H9 (cell line): ENCODE measurements at regions not wholly inside any gene's neighbourhood (a gene's known extent, or its start where the extent isn't known, plus 50 kb on each side); places are given as distances from the start of the nearest gene placed in this dataset.

Source experiments
- DNase-seq: peaks from one replicate; pipeline ENCODE4 v3.0.0-alpha.2; 2017
- H2AFZ ChIP-seq: one replicate; pipeline ENCODE4 v1.6.1; 2013; ENCODE audit warnings: mild to moderate bottlenecking, low read length, control low read depth, moderate library complexity
- H2AK5ac ChIP-seq: 2 replicates; pipeline ENCODE4 v1.6.1; 2013; ENCODE audit warnings: low read length, control low read depth, mixed read lengths; ENCODE audit not compliant: insufficient read length
- H2BK120ac ChIP-seq: one replicate; pipeline ENCODE4 v1.6.1; 2013; ENCODE audit warnings: low read depth, mild to moderate bottlenecking, low read length, control low read depth, inconsistent platforms; ENCODE audit not compliant: poor library complexity, severe bottlenecking
- H2BK12ac ChIP-seq: 2 replicates; pipeline ENCODE4 v1.6.1; 2013; ENCODE audit warnings: low read length, control low read depth, mixed read lengths, low read depth; ENCODE audit not compliant: insufficient read length
- H2BK15ac ChIP-seq: 2 replicates; pipeline ENCODE4 v1.6.1; 2013; ENCODE audit warnings: low read depth, low read length, control low read depth
- H2BK20ac ChIP-seq: one replicate; pipeline ENCODE4 v1.6.1; 2013; ENCODE audit warnings: low read depth, mild to moderate bottlenecking, low read length, control low read depth, inconsistent platforms; ENCODE audit not compliant: poor library complexity, severe bottlenecking
- H2BK5ac ChIP-seq: 2 replicates; pipeline ENCODE4 v1.6.1; 2013; ENCODE audit warnings: low read length, control low read depth, mixed read lengths; ENCODE audit not compliant: insufficient read length
- H3K14ac ChIP-seq: 2 replicates; pipeline ENCODE4 v1.6.1; 2013; ENCODE audit warnings: low read length, control low read depth; ENCODE audit not compliant: insufficient read depth
- H3K18ac ChIP-seq: 2 replicates; pipeline ENCODE4 v1.6.1; 2013; ENCODE audit warnings: low read depth, mild to moderate bottlenecking, mixed read lengths, low read length, control low read depth; ENCODE audit not compliant: insufficient read length
- H3K23ac ChIP-seq: 2 replicates; pipeline ENCODE4 v1.6.1; 2013; ENCODE audit warnings: low read length, control low read depth, mixed read lengths, low read depth; ENCODE audit not compliant: insufficient read length
- H3K23me2 ChIP-seq: 2 replicates; pipeline ENCODE4 v1.6.1; 2013; ENCODE audit warnings: low read depth, mild to moderate bottlenecking, mixed read lengths, low read length, control low read depth; ENCODE audit not compliant: insufficient read length, poor library complexity, severe bottlenecking
- H3K27ac ChIP-seq: 2 replicates; pipeline ENCODE4 v1.5.1; 2013; ENCODE audit warnings: low read length, control low read depth, mixed read lengths, low read depth; ENCODE audit not compliant: insufficient read length
- H3K27me3 ChIP-seq: 2 replicates; pipeline ENCODE4 v1.6.1; 2013; ENCODE audit warnings: low read length, control low read depth, inconsistent platforms; ENCODE audit not compliant: insufficient read depth
- H3K4ac ChIP-seq: 2 replicates; pipeline ENCODE4 v1.6.1; 2013; ENCODE audit warnings: low read depth, mild to moderate bottlenecking, control low read depth, inconsistent platforms, low read length, moderate library complexity
- H3K4me1 ChIP-seq: 2 replicates; pipeline ENCODE4 v1.6.1; 2013; ENCODE audit warnings: low read length, control low read depth, inconsistent platforms; ENCODE audit not compliant: insufficient read depth
- H3K4me2 ChIP-seq: 2 replicates; pipeline ENCODE4 v1.6.1; 2013; ENCODE audit warnings: low read length, control low read depth, mixed read lengths; ENCODE audit not compliant: insufficient read length, insufficient read depth
- H3K56ac ChIP-seq: 2 replicates; pipeline ENCODE4 v1.6.1; 2013; ENCODE audit warnings: low read depth, mild to moderate bottlenecking, mixed read lengths, low read length, control low read depth; ENCODE audit not compliant: insufficient read length
- H3K79me1 ChIP-seq: 2 replicates; pipeline ENCODE4 v1.6.1; 2013; ENCODE audit warnings: low read depth, mild to moderate bottlenecking, moderate library complexity, low read length, control low read depth, inconsistent platforms; ENCODE audit not compliant: insufficient read depth, poor library complexity, severe bottlenecking
- H3K79me2 ChIP-seq: 2 replicates; pipeline ENCODE4 v1.6.1; 2013; ENCODE audit warnings: low read length, control low read depth, inconsistent platforms; ENCODE audit not compliant: insufficient read depth
- H3K9ac ChIP-seq: 2 replicates; pipeline ENCODE4 v1.6.1; 2013; ENCODE audit warnings: low read length, control low read depth, mixed read lengths; ENCODE audit not compliant: insufficient read length; ENCODE audit errors: extremely low read depth
- H3K9me3 ChIP-seq: one replicate; pipeline ENCODE4 v1.6.1; 2013; ENCODE audit warnings: low read depth, low read length, inconsistent platforms; ENCODE audit not compliant: control insufficient read depth
- H3T11ph ChIP-seq: one replicate; pipeline ENCODE4 v1.6.1; 2013; ENCODE audit warnings: mild to moderate bottlenecking, low read length, control low read depth, inconsistent platforms
- H4K20me1 ChIP-seq: one replicate; pipeline ENCODE4 v1.6.1; 2013; ENCODE audit not compliant: control insufficient read depth, insufficient read length, insufficient read depth
- H4K5ac ChIP-seq: 2 replicates; pipeline ENCODE4 v1.6.1; 2013; ENCODE audit warnings: low read depth, mild to moderate bottlenecking, mixed read lengths, low read length, control low read depth; ENCODE audit not compliant: insufficient read length
- H4K8ac ChIP-seq: replicated peaks from 2 replicates; pipeline ENCODE4 v1.6.1; 2013; ENCODE audit warnings: low read length, control low read depth, mixed read lengths, low read depth; ENCODE audit not compliant: insufficient read length
- H4K91ac ChIP-seq: 2 replicates; pipeline ENCODE4 v1.6.1; 2013; ENCODE audit warnings: low read depth, mild to moderate bottlenecking, moderate library complexity, mixed read lengths, low read length, control low read depth; ENCODE audit not compliant: insufficient read length
- H3K27ac Mint-ChIP-seq, 3 experiments: 2 replicates in 2 of 3; 3 replicates in 1 of 3; pipeline ENCODE4 v1.8.0; 2020 to 2021; ENCODE audit warnings: mixed read lengths in 3 of 3, mild to moderate bottlenecking in 1 of 3, moderate library complexity in 1 of 3
- H3K27me3 Mint-ChIP-seq: 2 replicates; pipeline ENCODE4 v1.8.0; 2021; ENCODE audit warnings: low read depth, mild to moderate bottlenecking, moderate library complexity, mixed read lengths
- H3K36me3 Mint-ChIP-seq, 3 experiments: 2 replicates in 2 of 3; 3 replicates in 1 of 3; pipeline ENCODE4 v1.8.0; 2020 to 2021; ENCODE audit warnings: low read depth in 3 of 3, mixed read lengths in 3 of 3; ENCODE audit not compliant: insufficient read depth in 1 of 3
- H3K4me1 Mint-ChIP-seq, 2 experiments: 2 replicates each; pipeline ENCODE4 v1.8.0; 2020; ENCODE audit warnings: mixed read lengths in 2 of 2
- H3K4me3 Mint-ChIP-seq, 2 experiments: 2 replicates in 1 of 2; 3 replicates in 1 of 2; pipeline ENCODE4 v1.8.0; 2020 to 2021; ENCODE audit warnings: mild to moderate bottlenecking in 2 of 2, mixed read lengths in 2 of 2, moderate library complexity in 1 of 2
- H3K9me3 Mint-ChIP-seq, 2 experiments: 2 replicates in 1 of 2; 3 replicates in 1 of 2; pipeline ENCODE4 v1.8.0; 2020; ENCODE audit warnings: mild to moderate bottlenecking in 2 of 2, mixed read lengths in 2 of 2, moderate library complexity in 1 of 2
- WGBS: extraction: QIAGEN DNeasy Blood & Tissue Kit; methylation state at CpG from one replicate; pipeline ENCODE4 v1.1.7; 2013; ENCODE audit warnings: missing lambda C conversion rate, low lambda C conversion rate, mixed read lengths; ENCODE audit not compliant: insufficient read length; ENCODE audit errors: extremely low coverage; 5-methylcytosine and 5-hydroxymethylcytosine counted together
- TF ChIP-seq, protein P1 (sequence below): fragments of 200-600 bp; sonication (generic); conservative IDR thresholded peaks from 3 replicates; pipeline ENCODE4 v1.8.0; 2021; ENCODE audit warnings: antibody characterized with exemption, mild to moderate bottlenecking

DNA sequence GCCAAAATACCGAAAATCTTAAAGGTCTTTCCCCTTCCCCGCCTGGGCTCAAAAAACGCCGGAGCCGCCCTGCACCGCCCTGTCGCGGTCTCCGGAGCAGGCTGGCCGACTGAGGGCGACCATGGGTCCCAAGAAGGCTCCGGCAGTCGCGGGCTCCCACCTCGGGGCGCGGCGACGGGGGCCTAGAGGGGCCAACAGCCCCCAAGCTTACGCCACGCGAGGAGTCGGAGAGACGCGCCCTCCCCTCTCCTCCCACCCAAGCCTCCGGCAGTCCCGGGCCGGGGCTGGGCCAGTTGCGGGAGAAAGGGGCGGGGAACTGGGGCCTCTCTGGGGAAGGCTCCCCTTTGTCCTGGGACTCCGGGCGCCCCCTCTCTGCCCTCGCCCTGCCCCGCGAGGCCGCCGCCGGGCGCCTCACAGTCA lies 69.2 kb downstream of the GOLGA8B start:
- Histone ChIP-seq H2BK20ac (no peak overlapping the region), H3K9ac (no peak overlapping the region), H3K9me3 (no peaks in the 10 kb centered on the region), H3K27ac (no peak overlapping the region), H2BK15ac (no peak overlapping the region; the same call in 1 of the 2 replicates), H3K27me3 (peaks cover 14% of the 10 kb centered on the region), H4K20me1 (no peaks in the 10 kb centered on the region), H2BK5ac (no peak overlapping the region), H3K23me2 (peaks cover 5% of the 10 kb centered on the region), H2BK12ac (no peak overlapping the region), H4K8ac (no peak overlapping the region), H3K4ac (no peak overlapping the region), H3K56ac (no peak overlapping the region), H3K79me2 (no peaks in the 10 kb centered on the region), H3K79me1 (no peaks in the 10 kb centered on the region), H3K4me1 (no peaks in the 10 kb centered on the region), H3T11ph (no peak overlapping the region), H2AFZ (no peak overlapping the region), H3K14ac (no peak overlapping the region; the same call in 1 of the 2 replicates), H4K5ac (no peak overlapping the region), H4K91ac (no peak overlapping the region), H3K4me2 (peak overlapping the region; percentile 32), H2BK120ac (no peak overlapping the region), H3K23ac (no peak overlapping the region), H2AK5ac (no peak overlapping the region), H3K18ac (no peak overlapping the region)
- WGBS, result no CpG with 5 or more reads among the region's 39 CpGs
- TF ChIP-seq, protein P1, sequence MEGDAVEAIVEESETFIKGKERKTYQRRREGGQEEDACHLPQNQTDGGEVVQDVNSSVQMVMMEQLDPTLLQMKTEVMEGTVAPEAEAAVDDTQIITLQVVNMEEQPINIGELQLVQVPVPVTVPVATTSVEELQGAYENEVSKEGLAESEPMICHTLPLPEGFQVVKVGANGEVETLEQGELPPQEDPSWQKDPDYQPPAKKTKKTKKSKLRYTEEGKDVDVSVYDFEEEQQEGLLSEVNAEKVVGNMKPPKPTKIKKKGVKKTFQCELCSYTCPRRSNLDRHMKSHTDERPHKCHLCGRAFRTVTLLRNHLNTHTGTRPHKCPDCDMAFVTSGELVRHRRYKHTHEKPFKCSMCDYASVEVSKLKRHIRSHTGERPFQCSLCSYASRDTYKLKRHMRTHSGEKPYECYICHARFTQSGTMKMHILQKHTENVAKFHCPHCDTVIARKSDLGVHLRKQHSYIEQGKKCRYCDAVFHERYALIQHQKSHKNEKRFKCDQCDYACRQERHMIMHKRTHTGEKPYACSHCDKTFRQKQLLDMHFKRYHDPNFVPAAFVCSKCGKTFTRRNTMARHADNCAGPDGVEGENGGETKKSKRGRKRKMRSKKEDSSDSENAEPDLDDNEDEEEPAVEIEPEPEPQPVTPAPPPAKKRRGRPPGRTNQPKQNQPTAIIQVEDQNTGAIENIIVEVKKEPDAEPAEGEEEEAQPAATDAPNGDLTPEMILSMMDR, result no peak
- Mint-ChIP-seq H3K9me3 (peaks cover 0 to 3% of the 10 kb centered on the region in 2 experiments; a peak in 1 of 5 replicates), H3K27me3 (peaks cover 87% of the 10 kb centered on the region), H3K27ac (no peak overlapping the region), H3K4me3 (peak overlapping the region; percentile 62 to 85), H3K4me1 (peaks cover 9 to 15% of the 10 kb centered on the region in 2 experiments), H3K36me3 (no peaks in the 10 kb centered on the region)
- DNase-seq, result no peak
